HL-60 (cell line): ENCODE measurements at regions not wholly inside any gene's neighbourhood (a gene's known extent, or its start where the extent isn't known, plus 50 kb on each side); places are given as distances from the start of the nearest gene placed in this dataset.

Experiments used
- CTCF ChIP-seq: IDR thresholded peaks from one replicate; pipeline ENCODE4 v1.5.1; 2011; ENCODE audit warnings: low read length, control low read depth, inconsistent platforms; ENCODE audit not compliant: insufficient read depth
- GABPA ChIP-seq: IDR thresholded peaks from 2 replicates; pipeline ENCODE4 v1.6.1; 2012; ENCODE audit warnings: low read depth
- POLR2AphosphoS5 ChIP-seq: IDR thresholded peaks from 2 replicates; pipeline ENCODE4 v1.6.1; 2012; ENCODE audit warnings: low read depth
- REST ChIP-seq: IDR thresholded peaks from 2 replicates; pipeline ENCODE4 v1.6.1; 2012; ENCODE audit warnings: low read depth; ENCODE audit not compliant: insufficient replicate concordance
- SPI1 ChIP-seq: IDR thresholded peaks from 2 replicates; pipeline ENCODE4 v1.6.1; 2012; ENCODE audit warnings: low read depth, mild to moderate bottlenecking, borderline replicate concordance

- TF ChIP-seq REST: no peak
- TF ChIP-seq CTCF: no peak
- TF ChIP-seq POLR2AphosphoS5: no peak
- TF ChIP-seq SPI1: no peak
- TF ChIP-seq GABPA: no peak
Measured at GRCh38 chr2:217494557-217494956, 508.2 kb downstream of the TNS1 start.
